ENCODE measurements at regions not wholly inside any gene's neighbourhood (a gene's known extent, or its start where the extent isn't known, plus 50 kb on each side); places are given as distances from the start of the nearest gene placed in this dataset.

GRCh38 chr6:11633741-11634509 is 96.4 kb downstream of the TMEM170B start:
- no peak overlapping the region for H3K27ac ChIP-seq (ENCODE audit: low read length)
- TF ChIP-seq CTCF (IDR thresholded peaks at IDR 0.05; ENCODE audit: low read depth, low read length) (no peak), EZH2phosphoT487 (IDR thresholded peaks at IDR 0.05; ENCODE audit: low read depth) (no peak)
- no peaks in the 10 kb centered on the region for H3K79me2 ChIP-seq (ENCODE audit: low read length)
- H3K4me1 ChIP-seq (ENCODE audit: low read length), result no peaks in the 10 kb centered on the region
- H4K20me1 ChIP-seq (ENCODE audit: insufficient read depth, low read length), result no peaks in the 10 kb centered on the region
- no peak overlapping the region for H2AFZ ChIP-seq (ENCODE audit: low read depth, low read length)
- no peak overlapping the region for H3K4me3 ChIP-seq (ENCODE audit: low read length)
- H3K4me2 ChIP-seq (ENCODE audit: low read length), result no peak overlapping the region
- H3K9ac ChIP-seq (ENCODE audit: low read length), result no peak overlapping the region
- H3K27me3 ChIP-seq (ENCODE audit: low read depth, low read length), result no peaks in the 10 kb centered on the region
- H3K9me3 ChIP-seq (ENCODE audit: insufficient read depth, low read length), result no peaks in the 10 kb centered on the region
- no peaks in the 10 kb centered on the region for H3K36me3 ChIP-seq (replicated peaks; ENCODE audit: low read depth, low read length)

- Histone ChIP-seq H3K9ac (ENCODE audit: low read length) (no peak overlapping the region), H3K27ac (ENCODE audit: low read length) (no peak overlapping the region), H4K20me1 (ENCODE audit: insufficient read depth, low read length) (no peaks in the 10 kb centered on the region), H3K9me3 (ENCODE audit: insufficient read depth, low read length) (no peaks in the 10 kb centered on the region), H3K4me2 (ENCODE audit: low read length) (no peak overlapping the region), H3K36me3 (replicated peaks; ENCODE audit: low read depth, low read length) (no peaks in the 10 kb centered on the region), H3K4me3 (ENCODE audit: low read length) (no peak overlapping the region), H2AFZ (ENCODE audit: low read depth, low read length) (no peak overlapping the region), H3K79me2 (ENCODE audit: low read length) (no peaks in the 10 kb centered on the region), H3K27me3 (ENCODE audit: low read depth, low read length) (no peaks in the 10 kb centered on the region), H3K4me1 (ENCODE audit: low read length) (no peaks in the 10 kb centered on the region)
- TF ChIP-seq CTCF (IDR thresholded peaks at IDR 0.05; ENCODE audit: low read depth, low read length) (no peak), EZH2phosphoT487 (IDR thresholded peaks at IDR 0.05; ENCODE audit: low read depth) (no peak)
Observed at GRCh38 chr6:11634948-11635347, 97.4 kb downstream of the TMEM170B start.

- no peak overlapping the region for H3K27ac ChIP-seq (ENCODE audit: low read length)
- H2AFZ ChIP-seq (ENCODE audit: low read depth, low read length), result no peak overlapping the region
- no peaks in the 10 kb centered on the region for H3K27me3 ChIP-seq (ENCODE audit: low read depth, low read length)
- H3K9me3 ChIP-seq (ENCODE audit: insufficient read depth, low read length), result no peaks in the 10 kb centered on the region
- no peak overlapping the region for H3K4me2 ChIP-seq (ENCODE audit: low read length)
- no peaks in the 10 kb centered on the region for H4K20me1 ChIP-seq (ENCODE audit: insufficient read depth, low read length)
- TF ChIP-seq EZH2phosphoT487 (IDR thresholded peaks at IDR 0.05; ENCODE audit: low read depth) (no peak), CTCF (IDR thresholded peaks at IDR 0.05; ENCODE audit: low read depth, low read length) (no peak)
- no peaks in the 10 kb centered on the region for H3K4me1 ChIP-seq (ENCODE audit: low read length)
- no peak overlapping the region for H3K4me3 ChIP-seq (ENCODE audit: low read length)
- H3K36me3 ChIP-seq (replicated peaks; ENCODE audit: low read depth, low read length), result no peaks in the 10 kb centered on the region
- no peaks in the 10 kb centered on the region for H3K79me2 ChIP-seq (ENCODE audit: low read length)
- no peak overlapping the region for H3K9ac ChIP-seq (ENCODE audit: low read length)
Observed at GRCh38 chr6:11636121-11636520, 98.6 kb downstream of the TMEM170B start.

GRCh38 chr6:11637266-11637665 is 99.7 kb downstream of the TMEM170B start:
- Histone ChIP-seq H4K20me1 (ENCODE audit: insufficient read depth, low read length) (no peaks in the 10 kb centered on the region), H3K27me3 (ENCODE audit: low read depth, low read length) (no peaks in the 10 kb centered on the region), H3K4me2 (ENCODE audit: low read length) (no peak overlapping the region), H3K79me2 (ENCODE audit: low read length) (no peaks in the 10 kb centered on the region), H3K27ac (ENCODE audit: low read length) (no peak overlapping the region), H2AFZ (ENCODE audit: low read depth, low read length) (no peak overlapping the region), H3K9me3 (ENCODE audit: insufficient read depth, low read length) (no peaks in the 10 kb centered on the region), H3K4me3 (ENCODE audit: low read length) (no peak overlapping the region), H3K36me3 (replicated peaks; ENCODE audit: low read depth, low read length) (no peaks in the 10 kb centered on the region), H3K9ac (ENCODE audit: low read length) (no peak overlapping the region), H3K4me1 (ENCODE audit: low read length) (no peaks in the 10 kb centered on the region)
- TF ChIP-seq CTCF (IDR thresholded peaks at IDR 0.05; ENCODE audit: low read depth, low read length) (no peak), EZH2phosphoT487 (IDR thresholded peaks at IDR 0.05; ENCODE audit: low read depth) (no peak)
